Endothelial cell of umbilical vein (primary cell): ENCODE measurements at regions not wholly inside any gene's neighbourhood (a gene's known extent, or its start where the extent isn't known, plus 50 kb on each side); places are given as distances from the start of the nearest gene placed in this dataset.

Experiments used
- EZH2 ChIP-seq: IDR thresholded peaks from 2 replicates; pipeline ENCODE4 v1.6.1; 2012; ENCODE audit warnings: borderline replicate concordance, low read depth, mild to moderate bottlenecking, moderate library complexity, low read length, inconsistent platforms; ENCODE audit not compliant: severe bottlenecking
- FOS ChIP-seq: IDR thresholded peaks from 2 replicates; pipeline ENCODE4 v1.6.1; 2011; ENCODE audit warnings: mild to moderate bottlenecking, low read length, moderate library complexity, borderline replicate concordance; ENCODE audit not compliant: insufficient read depth
- JUN ChIP-seq: IDR thresholded peaks from 2 replicates; pipeline ENCODE4 v1.6.1; 2011; ENCODE audit warnings: borderline replicate concordance, low read depth; ENCODE audit not compliant: insufficient read length, insufficient read depth
- MYC ChIP-seq: IDR thresholded peaks from one replicate; pipeline ENCODE4 v1.6.1; 2011; ENCODE audit warnings: mild to moderate bottlenecking, low read depth, low read length
- POLR2A ChIP-seq: IDR thresholded peaks from 2 replicates; pipeline ENCODE4 v1.6.1; 2012; ENCODE audit warnings: low read depth, mild to moderate bottlenecking, control low read depth, low read length
- POLR2AphosphoS5 ChIP-seq: IDR thresholded peaks from 2 replicates; pipeline ENCODE4 v1.6.1; 2012; ENCODE audit warnings: low read depth, mild to moderate bottlenecking, control low read depth, low read length, moderate library complexity; ENCODE audit not compliant: insufficient read depth
- TF ChIP-seq, protein P1 (sequence below), 2 donors: IDR thresholded peaks; 1 replicate in 1 of 2; 2 replicates in 1 of 2; pipeline ENCODE4 v1.5.1; 2011; ENCODE audit warnings: low read length in 2 of 2, mild to moderate bottlenecking in 2 of 2, moderate library complexity in 2 of 2, control low read depth in 1 of 2, inconsistent platforms in 1 of 2, low read depth in 1 of 2; ENCODE audit not compliant: insufficient read depth in 1 of 2; ENCODE audit errors: extremely low read depth in 1 of 2
- TF ChIP-seq, protein P2 (sequence below): IDR thresholded peaks from 2 replicates; pipeline ENCODE4 v1.6.1; 2011; ENCODE audit not compliant: insufficient read depth, insufficient read length

DNA sequence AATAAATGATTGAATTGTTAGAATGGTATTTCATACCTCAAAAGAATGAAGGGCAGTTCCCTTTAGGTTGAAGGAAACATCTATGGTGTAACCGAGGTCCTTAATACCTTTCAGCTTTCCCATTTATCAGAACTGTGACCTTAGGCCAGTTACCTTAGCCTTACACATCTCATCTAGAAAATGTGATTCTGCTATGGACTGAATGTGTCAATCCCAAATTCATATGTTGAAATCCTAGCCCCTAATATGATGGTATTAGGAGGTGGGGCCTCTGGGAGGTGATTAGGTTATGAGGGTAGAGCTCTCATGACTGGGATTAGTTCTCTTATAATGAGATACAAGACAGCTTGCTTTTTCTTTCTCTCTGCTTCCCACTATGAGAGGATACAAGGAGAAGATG, 441.9 kb downstream of the PLK2 start:
- TF ChIP-seq POLR2A, result no peak
- TF ChIP-seq, protein P1, sequence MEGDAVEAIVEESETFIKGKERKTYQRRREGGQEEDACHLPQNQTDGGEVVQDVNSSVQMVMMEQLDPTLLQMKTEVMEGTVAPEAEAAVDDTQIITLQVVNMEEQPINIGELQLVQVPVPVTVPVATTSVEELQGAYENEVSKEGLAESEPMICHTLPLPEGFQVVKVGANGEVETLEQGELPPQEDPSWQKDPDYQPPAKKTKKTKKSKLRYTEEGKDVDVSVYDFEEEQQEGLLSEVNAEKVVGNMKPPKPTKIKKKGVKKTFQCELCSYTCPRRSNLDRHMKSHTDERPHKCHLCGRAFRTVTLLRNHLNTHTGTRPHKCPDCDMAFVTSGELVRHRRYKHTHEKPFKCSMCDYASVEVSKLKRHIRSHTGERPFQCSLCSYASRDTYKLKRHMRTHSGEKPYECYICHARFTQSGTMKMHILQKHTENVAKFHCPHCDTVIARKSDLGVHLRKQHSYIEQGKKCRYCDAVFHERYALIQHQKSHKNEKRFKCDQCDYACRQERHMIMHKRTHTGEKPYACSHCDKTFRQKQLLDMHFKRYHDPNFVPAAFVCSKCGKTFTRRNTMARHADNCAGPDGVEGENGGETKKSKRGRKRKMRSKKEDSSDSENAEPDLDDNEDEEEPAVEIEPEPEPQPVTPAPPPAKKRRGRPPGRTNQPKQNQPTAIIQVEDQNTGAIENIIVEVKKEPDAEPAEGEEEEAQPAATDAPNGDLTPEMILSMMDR (IDR thresholded peaks at IDR 0.05; ENCODE audit: extremely low read depth in 1 of 2, insufficient read depth in 1 of 2, low read depth in 1 of 2, low read length in 2 of 2), result no peak
- no peak for TF ChIP-seq POLR2AphosphoS5
- TF ChIP-seq, protein P2, sequence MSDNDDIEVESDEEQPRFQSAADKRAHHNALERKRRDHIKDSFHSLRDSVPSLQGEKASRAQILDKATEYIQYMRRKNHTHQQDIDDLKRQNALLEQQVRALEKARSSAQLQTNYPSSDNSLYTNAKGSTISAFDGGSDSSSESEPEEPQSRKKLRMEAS, result no peak
- no peak for TF ChIP-seq MYC
- no peak for TF ChIP-seq FOS
- TF ChIP-seq EZH2, result no peak
- no peak for TF ChIP-seq JUN
